ENCODE measurements at regions not wholly inside any gene's neighbourhood (a gene's known extent, or its start where the extent isn't known, plus 50 kb on each side); places are given as distances from the start of the nearest gene placed in this dataset.

- TF ChIP-seq POLR2A (IDR thresholded peaks at IDR 0.05) (no peak), CTCF (IDR thresholded peaks at IDR 0.05) (no peak)
Measured at GRCh38 chr1:14519976-14520375, 78.5 kb upstream of the KAZN start.

All from lower leg skin (tissue), 3 donors.